ENCODE measurements at regions not wholly inside any gene's neighbourhood (a gene's known extent, or its start where the extent isn't known, plus 50 kb on each side); places are given as distances from the start of the nearest gene placed in this dataset.

DNA sequence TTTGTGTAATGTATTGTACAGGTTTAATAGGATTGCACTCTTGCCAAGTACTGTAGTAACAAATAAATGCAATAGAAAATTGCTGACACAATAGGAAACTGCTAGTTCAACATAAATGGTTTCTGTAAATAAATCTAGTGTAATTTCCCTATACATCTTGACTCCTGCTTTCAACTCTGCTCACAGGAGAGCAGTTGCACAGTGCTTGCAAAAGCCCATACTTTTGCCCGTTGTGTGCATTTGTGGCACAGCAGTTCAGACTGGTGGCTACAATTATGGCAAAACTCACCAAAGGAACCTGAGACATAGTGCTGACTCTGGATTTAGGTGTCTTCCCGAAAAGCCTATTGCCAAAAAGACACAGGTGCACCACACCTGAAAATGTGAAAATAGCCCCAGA lies 953.3 kb upstream of the SLC35B3 start:
- Mint-ChIP-seq H3K9me3 (ENCODE audit: low read depth, unreplicated experiment) (no peaks in the 10 kb centered on the region), H3K27ac (ENCODE audit: unreplicated experiment) (no peak overlapping the region), H3K4me3 (ENCODE audit: low read depth, unreplicated experiment) (no peak overlapping the region), H3K36me3 (ENCODE audit: insufficient read depth, unreplicated experiment) (no peaks in the 10 kb centered on the region), H3K27me3 (ENCODE audit: unreplicated experiment) (no peaks in the 10 kb centered on the region), H3K4me1 (ENCODE audit: low read depth, unreplicated experiment) (no peaks in the 10 kb centered on the region)
- CTCF ChIA-PET = no interaction called here
- intact Hi-C loops (cut with micrococcal nuclease; ENCODE audit: unreplicated experiment) = no loop called here
- DNase-seq = no peak
- TF ChIP-seq, protein P1, sequence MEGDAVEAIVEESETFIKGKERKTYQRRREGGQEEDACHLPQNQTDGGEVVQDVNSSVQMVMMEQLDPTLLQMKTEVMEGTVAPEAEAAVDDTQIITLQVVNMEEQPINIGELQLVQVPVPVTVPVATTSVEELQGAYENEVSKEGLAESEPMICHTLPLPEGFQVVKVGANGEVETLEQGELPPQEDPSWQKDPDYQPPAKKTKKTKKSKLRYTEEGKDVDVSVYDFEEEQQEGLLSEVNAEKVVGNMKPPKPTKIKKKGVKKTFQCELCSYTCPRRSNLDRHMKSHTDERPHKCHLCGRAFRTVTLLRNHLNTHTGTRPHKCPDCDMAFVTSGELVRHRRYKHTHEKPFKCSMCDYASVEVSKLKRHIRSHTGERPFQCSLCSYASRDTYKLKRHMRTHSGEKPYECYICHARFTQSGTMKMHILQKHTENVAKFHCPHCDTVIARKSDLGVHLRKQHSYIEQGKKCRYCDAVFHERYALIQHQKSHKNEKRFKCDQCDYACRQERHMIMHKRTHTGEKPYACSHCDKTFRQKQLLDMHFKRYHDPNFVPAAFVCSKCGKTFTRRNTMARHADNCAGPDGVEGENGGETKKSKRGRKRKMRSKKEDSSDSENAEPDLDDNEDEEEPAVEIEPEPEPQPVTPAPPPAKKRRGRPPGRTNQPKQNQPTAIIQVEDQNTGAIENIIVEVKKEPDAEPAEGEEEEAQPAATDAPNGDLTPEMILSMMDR (IDR thresholded peaks at IDR 0.05; ENCODE audit: unreplicated experiment) = no peak
- no TSS peak for BruUV-seq (replicated peaks)

DNA sequence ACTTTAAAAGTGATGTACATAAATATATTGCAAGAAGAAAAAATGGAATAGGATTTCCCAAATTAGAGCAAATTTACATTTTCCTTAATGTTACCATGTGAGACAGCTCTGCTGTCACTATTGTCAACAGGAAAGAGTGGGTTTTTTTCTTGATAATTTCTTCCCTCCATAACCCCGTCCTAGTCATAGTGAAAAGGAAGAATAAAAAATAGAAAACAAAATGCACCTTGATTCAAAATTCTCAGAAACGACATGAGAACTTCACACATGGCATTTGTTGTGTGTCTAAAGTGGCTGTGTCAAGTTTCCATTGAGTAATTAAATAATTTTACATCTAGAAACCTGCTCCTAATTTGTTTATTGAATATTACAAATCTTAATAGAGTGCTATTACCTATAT lies 945.2 kb upstream of the SLC35B3 start:
- Mint-ChIP-seq H3K4me3 (ENCODE audit: low read depth, unreplicated experiment) (no peak overlapping the region), H3K4me1 (ENCODE audit: low read depth, unreplicated experiment) (no peaks in the 10 kb centered on the region), H3K36me3 (ENCODE audit: insufficient read depth, unreplicated experiment) (no peaks in the 10 kb centered on the region), H3K9me3 (ENCODE audit: low read depth, unreplicated experiment) (no peaks in the 10 kb centered on the region), H3K27ac (ENCODE audit: unreplicated experiment) (no peak overlapping the region), H3K27me3 (ENCODE audit: unreplicated experiment) (no peaks in the 10 kb centered on the region)
- CTCF ChIA-PET = no interaction called here
- TF ChIP-seq, protein P1 (IDR thresholded peaks at IDR 0.05; ENCODE audit: unreplicated experiment) = no peak
- no TSS peak for BruUV-seq (replicated peaks)
- intact Hi-C loops (cut with micrococcal nuclease; ENCODE audit: unreplicated experiment) = no loop called here
- no peak for DNase-seq

DNA sequence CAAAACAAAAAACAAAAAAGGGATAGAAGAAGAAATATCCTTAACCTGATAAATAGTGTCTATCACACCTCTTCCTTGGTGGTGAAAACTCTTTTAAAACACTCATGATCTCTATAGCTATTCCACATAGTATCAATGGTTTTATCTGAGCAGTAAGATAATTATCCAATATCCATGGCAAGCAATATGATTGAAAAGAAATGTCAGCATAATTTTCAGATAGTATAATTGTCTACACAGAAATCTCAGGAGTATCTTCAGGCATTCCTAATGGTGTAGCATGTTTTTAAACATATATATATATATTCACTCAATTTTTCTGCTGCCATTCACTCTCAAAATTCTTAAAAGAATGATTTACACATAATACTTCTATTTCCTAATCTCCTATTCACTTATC lies 938.0 kb upstream of the SLC35B3 start:
- BruUV-seq (replicated peaks) = no TSS peak
- TF ChIP-seq, protein P1 (IDR thresholded peaks at IDR 0.05; ENCODE audit: unreplicated experiment) = no peak
- intact Hi-C loops (cut with micrococcal nuclease; ENCODE audit: unreplicated experiment) = no loop called here
- Mint-ChIP-seq H3K4me3 (ENCODE audit: low read depth, unreplicated experiment) (no peak overlapping the region), H3K4me1 (ENCODE audit: low read depth, unreplicated experiment) (no peaks in the 10 kb centered on the region), H3K9me3 (ENCODE audit: low read depth, unreplicated experiment) (no peaks in the 10 kb centered on the region), H3K27me3 (ENCODE audit: unreplicated experiment) (no peaks in the 10 kb centered on the region), H3K36me3 (ENCODE audit: insufficient read depth, unreplicated experiment) (no peaks in the 10 kb centered on the region), H3K27ac (ENCODE audit: unreplicated experiment) (no peak overlapping the region)
- DNase-seq = no peak
- CTCF ChIA-PET = interaction anchor here (0.6 kb wide), 1 partner anchor 18 kb away, joined by 3 read pairs; no protein-coding TSS in a partner anchor

DNA sequence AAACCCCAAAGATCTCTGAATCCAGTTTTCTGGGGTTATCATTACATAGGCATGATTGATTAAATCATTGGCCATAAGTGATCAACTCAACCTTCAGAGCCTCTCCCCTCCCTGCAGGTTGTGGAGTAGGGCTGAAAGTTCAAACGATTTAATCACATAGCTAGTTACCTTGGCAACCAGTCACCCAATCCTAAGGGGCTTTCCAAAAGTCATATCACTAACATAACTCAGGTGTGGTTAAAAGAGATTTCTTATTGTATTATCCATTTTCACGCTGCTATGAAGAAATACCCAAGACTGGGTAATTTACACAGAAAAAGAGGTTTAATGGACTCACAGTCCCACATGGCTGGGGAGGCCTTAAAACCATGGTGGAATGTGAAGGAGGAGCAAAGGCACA lies 935.1 kb upstream of the SLC35B3 start:
- Mint-ChIP-seq H3K36me3 (ENCODE audit: insufficient read depth, unreplicated experiment) (no peaks in the 10 kb centered on the region), H3K27me3 (ENCODE audit: unreplicated experiment) (no peaks in the 10 kb centered on the region), H3K27ac (ENCODE audit: unreplicated experiment) (no peak overlapping the region), H3K4me3 (ENCODE audit: low read depth, unreplicated experiment) (no peak overlapping the region), H3K4me1 (ENCODE audit: low read depth, unreplicated experiment) (no peaks in the 10 kb centered on the region), H3K9me3 (ENCODE audit: low read depth, unreplicated experiment) (no peaks in the 10 kb centered on the region)
- DNase-seq = no peak
- TF ChIP-seq, protein P1 (IDR thresholded peaks at IDR 0.05; ENCODE audit: unreplicated experiment) = no peak
- intact Hi-C loops (cut with micrococcal nuclease; ENCODE audit: unreplicated experiment) = no loop called here
- no TSS peak for BruUV-seq (replicated peaks)
- CTCF ChIA-PET = no interaction called here

DNA sequence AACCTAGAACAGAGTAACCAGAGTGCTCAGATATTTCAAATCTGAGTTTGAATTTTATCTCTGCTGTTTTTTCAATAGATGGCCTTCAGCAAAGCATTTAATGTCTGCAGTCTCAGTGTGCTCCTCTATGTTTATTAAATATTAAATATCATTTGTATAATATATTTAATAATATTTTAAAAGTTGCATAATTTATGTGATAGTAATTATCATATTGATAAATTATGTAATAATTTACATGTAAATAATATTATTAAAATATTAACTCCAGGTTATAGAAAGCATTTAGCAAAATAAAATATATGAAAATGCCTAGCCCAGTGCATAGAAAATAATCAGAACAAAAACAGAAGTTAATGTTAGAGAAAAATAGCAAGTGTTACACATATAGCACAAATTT lies 930.0 kb upstream of the SLC35B3 start:
- no peak overlapping the region for H3K27ac Mint-ChIP-seq (ENCODE audit: unreplicated experiment)
- no TSS peak for BruUV-seq (replicated peaks)

More for the DNA sequence above, 930.0 kb upstream of the SLC35B3 start:
- CTCF ChIA-PET = no interaction called here
- Mint-ChIP-seq H3K27me3 (ENCODE audit: unreplicated experiment) (no peaks in the 10 kb centered on the region), H3K4me3 (ENCODE audit: low read depth, unreplicated experiment) (no peak overlapping the region), H3K4me1 (ENCODE audit: low read depth, unreplicated experiment) (no peaks in the 10 kb centered on the region), H3K36me3 (ENCODE audit: insufficient read depth, unreplicated experiment) (no peaks in the 10 kb centered on the region), H3K9me3 (ENCODE audit: low read depth, unreplicated experiment) (no peaks in the 10 kb centered on the region)
- TF ChIP-seq, protein P1 (IDR thresholded peaks at IDR 0.05; ENCODE audit: unreplicated experiment) = no peak
- DNase-seq = no peak
- intact Hi-C loops (cut with micrococcal nuclease; ENCODE audit: unreplicated experiment) = no loop called here
